HG03097 (cell line): ENCODE measurements at regions not wholly inside any gene's neighbourhood (a gene's known extent, or its start where the extent isn't known, plus 50 kb on each side); places are given as distances from the start of the nearest gene placed in this dataset.
"Not testable (repeated sequence)": the region's sequence is repeated elsewhere in the genome, so short reads cannot be mapped to it uniquely, and the experiment has no call there.

ENCODE experiments used
- ATAC-seq: cut with Tn5 transposase; IDR thresholded peaks from one replicate; pipeline ENCODE4 v1.9.1; 2021; ENCODE audit not compliant: unreplicated experiment, low FRiP score

- no peak for ATAC-seq
Observed at GRCh38 chr2:142299021-142299420, 168.2 kb upstream of the LRP1B start.

GRCh38 chr2:142294225-142294624 lies 163.4 kb upstream of the LRP1B start:
- no peak for ATAC-seq

GRCh38 chr2:142291969-142292368 lies 161.2 kb upstream of the LRP1B start:
- ATAC-seq = no peak

GRCh38 chr2:142290931-142291330 lies 160.1 kb upstream of the LRP1B start:
- ATAC-seq = no peak

- ATAC-seq = peak; percentile 66
Observed at GRCh38 chr2:142286618-142287017, 155.8 kb upstream of the LRP1B start.

- ATAC-seq = no peak
Observed at GRCh38 chr2:142285480-142285879, 154.7 kb upstream of the LRP1B start.

GRCh38 chr2:142284336-142284735 lies 153.5 kb upstream of the LRP1B start:
- ATAC-seq = not testable (repeated sequence)

GRCh38 chr2:142280831-142281230 lies 150.0 kb upstream of the LRP1B start:
- no peak for ATAC-seq

GRCh38 chr2:142270990-142271389 lies 140.2 kb upstream of the LRP1B start:
- ATAC-seq = no peak

- ATAC-seq = no peak
Observed at GRCh38 chr2:142270291-142270690, 139.5 kb upstream of the LRP1B start.

- ATAC-seq = no peak
Observed at GRCh38 chr2:142259356-142259755, 128.5 kb upstream of the LRP1B start.

- ATAC-seq = no peak
Observed at GRCh38 chr2:142254031-142254430, 123.2 kb upstream of the LRP1B start.

GRCh38 chr2:142241016-142241415 lies 110.2 kb upstream of the LRP1B start:
- no peak for ATAC-seq

- ATAC-seq = no peak
Observed at GRCh38 chr2:142236181-142236580, 105.4 kb upstream of the LRP1B start.

GRCh38 chr2:142234741-142235140 lies 103.9 kb upstream of the LRP1B start:
- no peak for ATAC-seq

GRCh38 chr2:142223309-142223708 lies 92.5 kb upstream of the LRP1B start:
- no peak for ATAC-seq

- ATAC-seq = no peak
Observed at GRCh38 chr2:142222715-142223114, 91.9 kb upstream of the LRP1B start.

- no peak for ATAC-seq
Observed at GRCh38 chr2:142220901-142221300, 90.1 kb upstream of the LRP1B start.

GRCh38 chr2:142220239-142220638 lies 89.4 kb upstream of the LRP1B start:
- no peak for ATAC-seq

GRCh38 chr2:142218471-142218870 lies 87.7 kb upstream of the LRP1B start:
- no peak for ATAC-seq

- ATAC-seq = no peak
Observed at GRCh38 chr2:142217804-142218203, 87.0 kb upstream of the LRP1B start.

GRCh38 chr2:142200062-142200461 lies 69.2 kb upstream of the LRP1B start:
- no peak for ATAC-seq

- ATAC-seq = no peak
Observed at GRCh38 chr2:142199073-142199472, 68.3 kb upstream of the LRP1B start.
